Limb (tissue), 2 donors: ENCODE measurements at regions not wholly inside any gene's neighbourhood (a gene's known extent, or its start where the extent isn't known, plus 50 kb on each side); places are given as distances from the start of the nearest gene placed in this dataset.
A peak's percentile ranks its signal among the peaks of the same experiment; 100 is the strongest.
"Not testable (repeated sequence)": the region's sequence is repeated elsewhere in the genome, so short reads cannot be mapped to it uniquely, and the experiment has no call there.

Experiments
- DNase-seq, 2 donors: peaks; one replicate each; pipeline ENCODE4 v3.0.0-alpha.2; 2016; ENCODE audit errors: extremely low spot score in 2 of 2

DNA sequence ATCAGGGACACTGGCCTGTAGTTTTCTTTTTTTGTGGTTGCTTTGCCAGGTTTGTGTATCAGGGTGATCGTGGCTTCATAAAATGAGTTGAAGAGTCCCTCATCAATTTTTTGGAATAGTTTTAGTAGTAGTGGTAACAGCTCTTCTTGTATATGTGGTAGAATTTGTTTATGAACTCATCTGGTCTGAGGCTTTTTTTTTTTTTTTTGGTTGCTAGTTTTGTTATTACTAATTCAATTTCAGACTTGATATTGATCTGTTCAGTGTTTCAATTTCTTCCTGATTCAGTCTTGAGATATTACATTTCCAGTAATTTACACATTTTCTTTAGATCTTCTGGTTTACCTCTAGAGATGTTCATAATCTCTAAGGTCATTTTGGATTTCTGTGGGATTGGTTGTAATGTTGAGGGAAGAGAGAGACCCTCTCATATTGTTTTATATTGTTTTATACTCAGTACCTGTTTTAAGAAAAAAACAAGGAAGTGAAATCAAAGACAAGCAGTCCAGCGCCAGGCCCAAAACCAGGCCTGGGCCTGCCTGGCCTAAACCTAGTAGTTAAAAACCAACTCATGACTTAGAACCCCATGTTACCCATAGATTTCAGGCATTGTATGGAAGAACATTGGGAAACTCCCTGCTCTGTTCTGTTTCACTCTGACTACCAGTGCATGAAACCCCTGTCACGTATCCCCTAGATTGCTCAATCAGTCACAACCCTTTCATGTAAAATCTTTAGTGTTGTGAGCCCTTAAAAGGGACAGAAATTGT lies 836.7 kb upstream of the NDST4 start:
- not testable (repeated sequence) for DNase-seq

GRCh38 chr4:115945026-115945425 lies 831.6 kb upstream of the NDST4 start:
- DNase-seq, result no peak

DNA sequence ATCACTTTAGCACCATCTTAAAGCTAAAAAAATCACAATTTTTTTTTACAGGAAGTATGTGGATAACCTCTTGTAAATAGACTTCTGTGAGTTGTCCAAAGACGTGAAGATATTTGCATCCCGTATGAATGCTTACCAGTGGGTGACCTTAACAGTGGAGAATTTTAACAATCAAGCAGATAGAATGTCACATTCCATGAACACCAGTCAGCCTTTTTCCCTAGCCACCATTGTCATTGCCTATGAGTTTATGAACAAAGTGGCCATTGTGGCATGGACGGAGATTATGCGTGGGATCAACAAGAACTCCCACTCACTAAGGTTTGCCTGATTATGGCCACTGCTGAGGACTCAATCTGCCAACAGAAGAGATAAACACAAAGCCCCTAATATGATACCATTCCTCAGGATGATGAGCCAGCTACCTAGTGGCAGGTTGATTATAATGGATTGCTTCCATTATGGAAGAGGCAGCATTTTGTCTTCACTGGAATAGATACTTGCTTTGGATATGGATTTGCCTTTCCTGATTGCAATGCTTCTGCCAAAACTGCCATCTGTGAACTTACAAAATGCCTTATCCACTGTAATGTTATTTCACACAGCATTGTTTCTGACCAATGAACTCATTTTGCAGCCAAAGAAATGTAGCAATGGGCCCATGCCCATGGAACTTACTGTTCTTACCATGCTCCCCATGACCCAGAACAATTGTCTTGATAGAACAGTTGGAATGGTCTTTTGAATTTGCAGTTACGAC lies 830.9 kb upstream of the NDST4 start:
- DNase-seq, result no peak

DNA sequence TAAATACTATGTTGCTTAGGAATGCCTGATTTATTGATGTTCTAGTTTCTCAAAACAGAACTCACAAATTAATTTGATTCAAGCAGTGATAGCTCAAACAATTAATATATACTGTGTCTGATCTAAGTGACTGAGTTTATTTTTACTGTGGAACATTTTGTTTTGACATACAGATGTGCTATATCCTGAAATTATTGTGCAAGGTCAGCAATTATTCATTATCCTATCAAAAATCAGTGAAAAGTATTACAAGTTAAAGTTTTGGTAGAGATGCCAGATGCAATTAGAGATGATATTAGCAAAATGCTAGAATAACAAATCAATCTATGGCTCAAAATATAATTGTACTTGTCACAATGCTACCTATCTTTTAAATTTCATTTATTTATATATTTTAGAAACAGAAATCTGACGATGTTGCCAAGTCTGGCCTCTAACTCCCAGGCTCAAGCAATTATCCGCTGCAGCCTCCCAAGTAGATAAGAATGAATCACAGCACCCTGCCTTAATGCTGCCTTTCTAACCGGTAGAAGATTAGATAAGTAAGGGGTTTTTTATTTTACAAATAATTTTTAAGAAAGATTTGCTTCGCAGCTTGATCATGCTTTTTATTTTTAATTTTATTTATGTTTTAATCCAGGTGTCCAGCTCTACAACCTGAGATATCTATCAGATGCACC lies 825.5 kb upstream of the NDST4 start:
- DNase-seq, result no peak

- DNase-seq, result no peak
Observed at GRCh38 chr4:115929373-115929772, 816.0 kb upstream of the NDST4 start.

DNA sequence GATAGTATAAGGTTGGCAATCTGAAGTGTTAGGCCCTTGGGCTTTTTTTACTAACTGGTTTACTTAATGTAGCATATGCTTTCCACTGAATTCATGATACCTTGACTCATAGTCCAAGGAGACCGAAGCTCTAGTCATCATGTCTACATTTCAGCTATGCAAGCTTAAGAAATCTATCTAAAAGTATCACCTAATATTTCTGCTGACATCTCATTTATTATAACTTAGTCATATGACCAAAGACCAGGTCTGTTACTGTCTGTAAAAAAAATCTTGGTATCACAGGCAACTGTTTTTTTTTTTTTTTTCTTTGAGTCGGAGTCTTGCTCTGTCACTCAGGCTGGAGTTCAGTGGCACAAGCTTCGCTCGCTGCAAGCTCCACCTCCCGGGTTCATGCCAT lies 814.0 kb upstream of the NDST4 start:
- DNase-seq, result no peak

GRCh38 chr4:115923152-115923551 lies 809.7 kb upstream of the NDST4 start:
- DNase-seq, result no peak

DNA sequence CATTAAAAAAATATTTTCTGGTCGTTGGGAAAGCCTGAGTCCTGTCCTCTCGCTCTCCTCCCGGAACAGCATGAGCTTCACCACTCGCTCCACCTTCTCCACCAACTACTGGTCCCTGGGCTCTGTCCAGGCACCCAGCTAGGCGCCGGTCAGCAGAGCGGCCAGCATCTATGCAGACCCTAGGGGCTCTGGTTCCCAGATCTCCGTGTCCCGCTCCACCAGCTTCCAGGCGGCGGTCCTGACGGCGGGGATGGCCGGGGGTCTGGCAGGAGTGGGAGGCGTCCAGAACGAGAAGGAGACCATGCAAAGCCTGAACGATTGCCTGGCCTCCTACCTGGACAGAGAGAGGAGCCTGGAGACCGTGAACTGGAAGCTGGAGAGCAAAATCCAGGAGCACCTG lies 807.2 kb upstream of the NDST4 start:
- DNase-seq, result no peak

- DNase-seq, result no peak
Observed at GRCh38 chr4:115918149-115918548, 804.7 kb upstream of the NDST4 start.

DNA sequence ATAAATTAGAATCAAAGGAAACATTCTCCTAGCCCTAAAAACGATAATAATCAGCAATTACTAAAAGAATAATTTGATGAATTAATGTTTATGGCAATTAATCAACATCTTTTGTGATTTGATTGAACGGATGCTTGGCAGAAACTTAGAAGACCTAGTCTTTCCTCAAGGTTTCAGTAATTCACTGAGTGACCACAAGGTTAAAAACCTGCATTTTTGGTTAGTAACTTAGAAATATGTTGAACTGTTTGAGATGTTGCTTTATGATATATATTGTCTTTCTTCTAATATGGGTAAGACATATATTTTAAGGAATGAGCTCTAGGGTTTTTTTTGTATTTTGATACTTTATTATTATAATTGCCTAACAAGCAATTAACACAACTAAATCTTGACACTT lies 793.0 kb upstream of the NDST4 start:
- DNase-seq, result no peak

- no peak for DNase-seq
Observed at GRCh38 chr4:115883847-115884246, 770.4 kb upstream of the NDST4 start.

- no peak for DNase-seq
Observed at GRCh38 chr4:115883231-115883630, 769.8 kb upstream of the NDST4 start.

GRCh38 chr4:115873048-115873447 lies 759.6 kb upstream of the NDST4 start:
- no peak for DNase-seq

DNA sequence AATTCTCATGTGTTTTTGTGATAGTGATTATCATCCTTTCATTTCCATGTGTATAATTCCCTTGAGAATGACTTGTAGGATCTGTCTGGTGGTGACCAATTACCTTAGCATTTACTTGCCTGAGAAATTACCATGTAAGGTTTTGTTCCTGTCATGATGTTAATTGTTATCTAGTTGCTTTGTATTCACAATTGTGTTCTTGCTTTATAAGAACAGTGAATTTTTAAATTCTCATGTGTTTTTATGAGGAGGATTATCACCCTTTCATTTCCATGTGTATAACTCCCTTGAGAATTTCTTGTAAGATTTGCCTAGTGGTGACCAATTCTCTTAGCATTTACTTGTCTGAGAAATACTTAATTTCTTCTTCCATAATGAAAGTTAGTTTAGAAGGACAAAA lies 758.2 kb upstream of the NDST4 start:
- DNase-seq, result no peak

DNA sequence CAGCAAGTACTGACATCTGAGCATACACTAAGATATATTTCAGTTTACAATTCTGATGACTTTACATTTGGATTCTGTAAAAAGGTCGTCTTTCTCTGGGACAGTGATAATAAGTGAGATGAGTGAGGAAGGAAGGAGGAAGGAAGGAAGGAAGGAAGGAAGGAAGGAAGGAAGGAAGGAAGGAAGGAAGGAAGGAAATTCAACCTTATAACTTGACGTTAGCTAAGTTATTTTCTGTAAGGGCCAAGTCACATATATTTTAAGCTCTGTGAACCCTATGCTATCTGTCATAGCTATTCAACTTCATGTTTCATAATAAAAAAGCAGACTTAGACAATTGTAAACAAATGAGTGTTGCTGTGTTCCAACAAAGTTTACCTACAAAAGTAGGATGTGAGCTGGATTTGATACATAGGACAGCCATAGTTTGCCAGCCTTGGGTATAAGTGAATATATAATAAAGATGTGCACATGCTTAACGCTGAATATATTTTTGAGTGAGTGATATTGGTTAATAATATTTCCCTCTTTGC lies 753.0 kb upstream of the NDST4 start:
- DNase-seq, result no peak

- DNase-seq, result peak in 1 of 2 donors; percentile 65
Observed at GRCh38 chr4:115865736-115866135, 752.3 kb upstream of the NDST4 start.

DNA sequence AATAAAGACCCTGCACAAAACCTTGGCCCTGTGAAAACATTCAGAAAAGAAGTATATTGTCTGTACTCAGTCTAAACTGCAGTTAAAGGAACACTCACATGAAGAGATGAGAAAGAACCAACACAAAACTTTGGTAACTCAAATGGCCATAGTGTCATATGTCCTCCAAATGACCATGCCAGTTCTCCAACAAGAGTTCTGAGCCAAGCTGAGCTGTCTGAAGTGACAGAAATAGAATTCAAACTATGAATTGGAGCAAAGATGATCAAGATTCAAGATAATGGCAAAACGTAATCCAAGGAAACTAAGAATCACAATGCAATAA lies 739.3 kb upstream of the NDST4 start:
- no peak for DNase-seq

DNA sequence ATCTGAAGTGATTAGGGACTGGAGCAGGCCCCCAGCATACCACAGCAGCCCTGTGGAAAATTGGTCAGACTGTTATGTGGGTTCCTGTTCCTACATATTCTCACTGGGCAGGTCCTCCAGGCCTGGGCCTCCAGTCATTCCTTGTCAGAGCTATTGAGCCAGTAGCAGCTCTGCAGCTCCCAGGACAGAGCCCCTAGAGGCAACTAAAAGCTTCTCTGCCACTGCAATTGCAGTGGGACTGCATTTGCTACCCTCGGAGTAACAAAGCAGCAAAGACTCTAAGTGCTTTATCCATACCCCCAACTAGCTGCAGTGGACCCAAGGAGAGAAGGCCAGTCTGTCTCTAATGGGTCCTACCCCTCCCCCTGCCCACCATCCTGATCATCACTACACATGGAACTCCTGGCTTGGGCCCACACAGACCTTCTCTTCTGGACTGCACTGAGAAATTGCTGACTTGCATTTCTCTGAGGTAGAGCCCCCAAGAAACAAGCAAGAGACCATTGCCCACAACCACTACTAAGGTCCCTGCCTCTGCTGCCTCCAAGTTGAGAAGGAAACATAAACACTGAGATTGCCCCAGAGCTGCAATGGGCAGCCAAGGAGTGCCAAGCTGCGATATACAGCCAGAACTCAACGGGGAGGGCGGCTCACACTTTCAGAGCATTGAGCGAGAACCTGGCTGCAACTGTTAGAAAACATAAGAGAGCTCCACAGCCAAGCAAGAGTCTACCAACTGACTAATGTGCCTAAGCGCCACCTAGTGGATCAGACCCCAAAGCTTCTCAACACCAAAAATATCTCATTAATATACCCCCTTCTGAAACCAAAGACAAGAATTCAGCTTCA lies 738.7 kb upstream of the NDST4 start:
- DNase-seq, result peak in 1 of 2 donors; percentile 27

DNA sequence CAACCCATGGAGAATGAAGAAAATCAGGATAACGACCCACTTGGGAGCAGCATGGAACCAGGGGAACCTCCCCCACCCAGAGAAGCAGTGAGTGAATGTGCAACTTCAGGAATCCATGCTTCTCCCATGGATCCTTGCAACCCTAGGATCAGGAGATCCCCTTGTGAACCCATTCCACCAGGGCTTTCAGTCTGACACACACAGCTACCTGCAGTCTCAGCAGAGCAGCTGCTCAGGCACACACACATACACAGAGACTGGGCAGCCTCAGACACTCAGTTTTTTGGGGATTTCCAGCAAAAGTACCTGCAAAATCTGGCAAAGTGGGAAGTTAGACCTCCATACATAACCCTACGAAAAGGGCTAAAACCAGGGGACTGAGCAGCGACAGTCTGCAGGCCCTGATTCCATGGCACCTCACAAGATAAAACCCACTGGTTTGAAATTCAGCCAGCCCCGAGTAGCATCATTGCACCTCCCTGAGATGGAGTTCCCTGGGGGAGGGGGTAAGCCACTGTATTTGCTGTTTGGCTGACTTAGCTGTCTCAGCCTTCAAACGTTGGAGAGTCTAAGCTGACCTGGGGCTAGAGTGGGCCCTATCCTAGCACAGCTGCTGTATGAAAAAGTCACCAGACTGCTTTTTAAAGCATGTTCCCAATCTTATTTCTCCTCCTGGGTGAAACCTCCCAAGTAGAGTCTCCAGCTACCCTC lies 737.5 kb upstream of the NDST4 start:
- no peak for DNase-seq

DNA sequence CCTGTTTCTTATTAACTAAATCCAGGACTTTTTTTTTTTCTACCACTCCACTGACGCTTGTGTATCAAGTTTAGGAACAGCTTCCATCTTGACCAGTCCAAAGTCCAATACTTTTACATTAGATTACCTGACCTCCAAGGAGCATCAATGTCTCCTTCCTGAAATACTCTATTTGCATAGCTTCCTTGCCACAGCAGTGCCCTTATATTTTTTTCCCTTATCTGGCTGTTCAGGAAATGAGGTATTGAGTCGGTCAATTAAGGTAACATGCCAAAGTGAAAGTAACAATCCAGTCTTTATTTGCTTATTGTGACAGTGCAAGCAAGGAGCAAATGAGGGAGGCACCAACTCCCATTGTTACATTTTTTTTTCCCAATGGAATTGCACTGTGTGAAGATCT lies 730.8 kb upstream of the NDST4 start:
- DNase-seq, result no peak

GRCh38 chr4:115841871-115842270 lies 728.5 kb upstream of the NDST4 start:
- no peak for DNase-seq
